PC-9 (cell line): ENCODE measurements at regions not wholly inside any gene's neighbourhood (a gene's known extent, or its start where the extent isn't known, plus 50 kb on each side); places are given as distances from the start of the nearest gene placed in this dataset.
"Not testable (repeated sequence)": the region's sequence is repeated elsewhere in the genome, so short reads cannot be mapped to it uniquely, and the experiment has no call there.

Source experiments
- BruUV-seq: library from RNA; stranded (reverse); fragments of 400-500 nt; replicated peaks from 2 replicates; lab custom pipeline; 2021; lab: Mats Ljungman, UMichigan
- CTCF ChIA-PET: fragments of 300-600 bp; sonication (Branson Sonifier 250); formaldehyde crosslinking; loops from one replicate; lab custom pipeline; 2022; ENCODE audit warnings: antibody characterized with exemption; lab: Charles Lee
- POLR2A ChIA-PET: fragments of 300-600 bp; sonication (Branson Sonifier 250); formaldehyde crosslinking; loops from one replicate; lab custom pipeline; 2022; ENCODE audit warnings: antibody characterized with exemption; ENCODE audit not compliant: unreplicated experiment; lab: Charles Lee
- DNase-seq, 2 experiments: peaks; one replicate each; pipeline versions ENCODE4 v3.0.0 to v3.0.0-alpha.2; 2015 to 2022; ENCODE audit warnings: mixed read lengths in 1 of 2
- H2AFZ ChIP-seq: fragments of 200-600 bp; sonication (generic); 2 replicates; pipeline ENCODE4 v1.8.1; 2017; ENCODE audit warnings: antibody characterized with exemption
- H3F3A ChIP-seq: fragments of 200-600 bp; sonication (generic); 2 replicates; pipeline ENCODE4 v1.8.1; 2017; ENCODE audit warnings: antibody characterized with exemption, mild to moderate bottlenecking, low read depth; ENCODE audit not compliant: insufficient read depth
- H3K27ac ChIP-seq: fragments of 200-600 bp; sonication (generic); 2 replicates; pipeline ENCODE4 v1.6.1; 2016; ENCODE audit warnings: mixed run types
- H3K27me3 ChIP-seq: fragments of 200-600 bp; sonication (generic); 2 replicates; pipeline ENCODE4 v1.6.1; 2016; ENCODE audit warnings: low read depth, mixed run types; ENCODE audit not compliant: insufficient read depth
- H3K36me3 ChIP-seq: fragments of 200-600 bp; sonication (generic); 2 replicates; pipeline ENCODE4 v1.6.1; 2016; ENCODE audit warnings: low read depth, mixed run types
- H3K4me1 ChIP-seq: fragments of 200-600 bp; sonication (generic); replicated peaks from 2 replicates; pipeline ENCODE4 v1.6.1; 2016; ENCODE audit warnings: mixed run types; ENCODE audit not compliant: insufficient read depth
- H3K4me2 ChIP-seq: fragments of 200-600 bp; sonication (generic); 2 replicates; pipeline ENCODE4 v1.6.1; 2017; ENCODE audit warnings: mixed run types
- H3K4me3 ChIP-seq: fragments of 200-600 bp; sonication (generic); 2 replicates; pipeline ENCODE4 v1.6.1; 2016; ENCODE audit warnings: mixed run types
- H3K79me2 ChIP-seq: fragments of 200-600 bp; sonication (generic); 2 replicates; pipeline ENCODE4 v1.6.1; 2017; ENCODE audit warnings: low read depth, mixed run types
- H3K9me2 ChIP-seq: fragments of 200-600 bp; sonication (generic); 2 replicates; pipeline ENCODE4 v1.8.1; 2017; ENCODE audit warnings: mild to moderate bottlenecking; ENCODE audit not compliant: insufficient read depth
- H3K9me3 ChIP-seq: fragments of 200-600 bp; sonication (generic); 2 replicates; pipeline ENCODE4 v1.8.1; 2016; ENCODE audit warnings: low read depth; ENCODE audit not compliant: insufficient read depth
- H4K20me1 ChIP-seq: fragments of 200-600 bp; sonication (generic); 2 replicates; pipeline ENCODE4 v1.8.1; 2017; ENCODE audit not compliant: insufficient read depth
- CTCF ChIP-seq: fragments of 200-600 bp; sonication (generic); conservative IDR thresholded peaks from 2 replicates; pipeline ENCODE4 v1.6.1; 2017; ENCODE audit warnings: mixed run types, antibody characterized with exemption, mild to moderate bottlenecking, moderate library complexity
- EZH2 ChIP-seq: fragments of 200-600 bp; sonication (generic); IDR thresholded peaks from 2 replicates; pipeline ENCODE4 v1.8.0; 2017; ENCODE audit warnings: antibody characterized with exemption, low read depth
- intact Hi-C: fragments of 100-400 bp; cut with micrococcal nuclease; formaldehyde crosslinking; loops from one replicate; pipeline ENCODE4 v1.10.0; 2022; ENCODE audit not compliant: unreplicated experiment

DNA sequence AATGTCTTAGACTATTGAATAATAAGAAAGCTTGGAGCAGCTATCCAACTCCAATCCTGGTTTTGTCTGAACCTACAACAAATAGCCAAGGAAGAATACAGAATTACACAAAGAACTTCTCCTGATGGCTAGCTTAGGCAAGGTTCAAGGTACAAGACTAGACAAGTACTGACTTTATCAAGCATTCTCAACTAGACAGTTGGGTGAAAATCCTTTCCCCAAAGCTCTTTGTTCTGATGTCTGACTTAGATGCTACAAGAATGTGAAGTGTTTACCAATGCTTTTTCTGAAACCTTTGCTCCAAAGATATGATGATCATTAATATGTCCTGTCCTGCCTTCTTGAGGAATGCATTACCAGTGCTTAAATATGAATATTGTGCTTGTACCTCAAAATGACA lies 113.8 kb downstream of the ANXA2 start:
- no peaks in the 10 kb centered on the region for H3K9me3 ChIP-seq
- H2AFZ ChIP-seq, result no peak overlapping the region
- DNase-seq, result no peak
- no peak for TF ChIP-seq EZH2
- no peak for TF ChIP-seq CTCF
- no peak overlapping the region for H3K4me2 ChIP-seq
- POLR2A ChIA-PET, result no interaction called here
- CTCF ChIA-PET, result no interaction called here
- no peak overlapping the region for H3K4me3 ChIP-seq
- H3K79me2 ChIP-seq, result no peaks in the 10 kb centered on the region
- H3K36me3 ChIP-seq, result no peaks in the 10 kb centered on the region
- H4K20me1 ChIP-seq, result no peaks in the 10 kb centered on the region
- H3K27ac ChIP-seq, result no peak overlapping the region
- H3K9me2 ChIP-seq, result no peaks in the 10 kb centered on the region
- no peaks in the 10 kb centered on the region for H3F3A ChIP-seq
- H3K4me1 ChIP-seq, result no peaks in the 10 kb centered on the region
- no TSS peak for BruUV-seq
- intact Hi-C loops, result no loop called here
- H3K27me3 ChIP-seq, result no peaks in the 10 kb centered on the region

GRCh38 chr15:60295901-60296300 lies 101.9 kb downstream of the ANXA2 start:
- H3K9me2 ChIP-seq, H3K36me3 ChIP-seq, BruUV-seq, H3K4me1 ChIP-seq, DNase-seq, H3F3A ChIP-seq, H2AFZ ChIP-seq, H3K4me2 ChIP-seq, intact Hi-C loops, H3K9me3 ChIP-seq, H3K27me3 ChIP-seq, POLR2A ChIA-PET, CTCF ChIA-PET, H3K79me2 ChIP-seq, H3K4me3 ChIP-seq, H4K20me1 ChIP-seq, H3K27ac ChIP-seq: not testable (repeated sequence)

- POLR2A ChIA-PET, result no interaction called here
- no peak for DNase-seq
These were observed 100.7 kb downstream of the ANXA2 start for GRCh38 chr15:60297047-60297446.

More at GRCh38 chr15:60297047-60297446, 100.7 kb downstream of the ANXA2 start:
- H3K27me3 ChIP-seq, result no peaks in the 10 kb centered on the region
- H3K4me3 ChIP-seq, result no peak overlapping the region
- H3K4me2 ChIP-seq, result no peak overlapping the region
- intact Hi-C loops, result no loop called here
- H3K4me1 ChIP-seq, result no peaks in the 10 kb centered on the region
- H3K36me3 ChIP-seq, result no peaks in the 10 kb centered on the region
- no peak overlapping the region for H3K27ac ChIP-seq
- no peak for TF ChIP-seq CTCF
- TF ChIP-seq EZH2, result no peak
- H3K9me2 ChIP-seq, result no peaks in the 10 kb centered on the region
- H3K9me3 ChIP-seq, result no peaks in the 10 kb centered on the region
- no peaks in the 10 kb centered on the region for H3F3A ChIP-seq
- no peaks in the 10 kb centered on the region for H3K79me2 ChIP-seq
- no peak overlapping the region for H2AFZ ChIP-seq
- H4K20me1 ChIP-seq, result no peaks in the 10 kb centered on the region
- CTCF ChIA-PET, result no interaction called here
- BruUV-seq, result no TSS peak
